H1 (cell line): ENCODE measurements at regions not wholly inside any gene's neighbourhood (a gene's known extent, or its start where the extent isn't known, plus 50 kb on each side); places are given as distances from the start of the nearest gene placed in this dataset.

ENCODE experiments used
- BCL11A ChIP-seq, 2 experiments: IDR thresholded peaks; one replicate each; pipeline ENCODE4 v1.6.1; 2011; ENCODE audit warnings: low read depth in 2 of 2, low read length in 2 of 2, mild to moderate bottlenecking in 2 of 2
- BRCA1 ChIP-seq: IDR thresholded peaks from 2 replicates; pipeline ENCODE4 v1.6.1; 2012; ENCODE audit warnings: low read depth, low read length, improper control_type of control experiment
- FOSL1 ChIP-seq: IDR thresholded peaks from 2 replicates; pipeline ENCODE4 v1.6.1; 2011; ENCODE audit warnings: mild to moderate bottlenecking, low read depth, low read length, moderate library complexity; ENCODE audit not compliant: insufficient read depth
- JUN ChIP-seq: IDR thresholded peaks from 2 replicates; pipeline ENCODE4 v1.6.1; 2011; ENCODE audit warnings: low read depth, mild to moderate bottlenecking, improper control_type of control experiment, low read length
- KDM5A ChIP-seq: fragments of 200-600 bp; IDR thresholded peaks from 2 replicates; pipeline ENCODE4 v1.7.1; 2012; ENCODE audit warnings: mild to moderate bottlenecking, low read length, inconsistent platforms, mixed read lengths
- POLR2A ChIP-seq, 2 experiments: IDR thresholded peaks; 1 replicate in 1 of 2; 2 replicates in 1 of 2; pipeline ENCODE4 v1.6.1; 2011; ENCODE audit warnings: low read depth in 2 of 2, low read length in 2 of 2, mild to moderate bottlenecking in 2 of 2; ENCODE audit errors: control extremely low read depth in 1 of 2
- POLR2AphosphoS5 ChIP-seq: IDR thresholded peaks from 2 replicates; pipeline ENCODE4 v1.6.1; 2011; ENCODE audit warnings: low read depth, low read length
- TF ChIP-seq, protein P1 (sequence below), 3 experiments: IDR thresholded peaks; 1 replicate in 2 of 3; 2 replicates in 1 of 3; pipeline versions ENCODE4 v1.5.1 to v1.6.1; 2011; ENCODE audit warnings: low read length in 3 of 3, mild to moderate bottlenecking in 3 of 3, inconsistent platforms in 2 of 3, low read depth in 1 of 3, moderate library complexity in 1 of 3; ENCODE audit not compliant: insufficient read depth in 1 of 3; ENCODE audit errors: control extremely low read depth in 1 of 3

GRCh38 chr1:106120789-106121188, 935.7 kb upstream of the PRMT6 start:
- TF ChIP-seq, protein P1, sequence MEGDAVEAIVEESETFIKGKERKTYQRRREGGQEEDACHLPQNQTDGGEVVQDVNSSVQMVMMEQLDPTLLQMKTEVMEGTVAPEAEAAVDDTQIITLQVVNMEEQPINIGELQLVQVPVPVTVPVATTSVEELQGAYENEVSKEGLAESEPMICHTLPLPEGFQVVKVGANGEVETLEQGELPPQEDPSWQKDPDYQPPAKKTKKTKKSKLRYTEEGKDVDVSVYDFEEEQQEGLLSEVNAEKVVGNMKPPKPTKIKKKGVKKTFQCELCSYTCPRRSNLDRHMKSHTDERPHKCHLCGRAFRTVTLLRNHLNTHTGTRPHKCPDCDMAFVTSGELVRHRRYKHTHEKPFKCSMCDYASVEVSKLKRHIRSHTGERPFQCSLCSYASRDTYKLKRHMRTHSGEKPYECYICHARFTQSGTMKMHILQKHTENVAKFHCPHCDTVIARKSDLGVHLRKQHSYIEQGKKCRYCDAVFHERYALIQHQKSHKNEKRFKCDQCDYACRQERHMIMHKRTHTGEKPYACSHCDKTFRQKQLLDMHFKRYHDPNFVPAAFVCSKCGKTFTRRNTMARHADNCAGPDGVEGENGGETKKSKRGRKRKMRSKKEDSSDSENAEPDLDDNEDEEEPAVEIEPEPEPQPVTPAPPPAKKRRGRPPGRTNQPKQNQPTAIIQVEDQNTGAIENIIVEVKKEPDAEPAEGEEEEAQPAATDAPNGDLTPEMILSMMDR (IDR thresholded peaks at IDR 0.05; ENCODE audit: control extremely low read depth in 1 of 3, insufficient read depth in 1 of 3, low read depth in 1 of 3, low read length in 3 of 3): no peak
- TF ChIP-seq BCL11A (IDR thresholded peaks at IDR 0.05; ENCODE audit: low read depth in 2 of 2, low read length in 2 of 2): no peak
- TF ChIP-seq JUN: no peak
- TF ChIP-seq POLR2A (IDR thresholded peaks at IDR 0.05; ENCODE audit: control extremely low read depth in 1 of 2, low read depth in 2 of 2, low read length in 2 of 2): no peak
- no peak for TF ChIP-seq KDM5A
- no peak for TF ChIP-seq BRCA1
- no peak for TF ChIP-seq POLR2AphosphoS5
- no peak for TF ChIP-seq FOSL1
